ENCODE measurements at regions not wholly inside any gene's neighbourhood (a gene's known extent, or its start where the extent isn't known, plus 50 kb on each side); places are given as distances from the start of the nearest gene placed in this dataset.

GRCh38 chr12:45654002-45654665, 75.4 kb upstream of the ARID2 start:
- H3K4me3 ChIP-seq, result no peak overlapping the region
- intact Hi-C loops (cut with DNase I), result no loop called here
- no peaks in the 10 kb centered on the region for H3K9me3 ChIP-seq
- no peak overlapping the region for H3K9ac ChIP-seq (ENCODE audit: low read depth in 2 of 2, low read length in 2 of 2)
- no peaks in the 10 kb centered on the region for H3K4me1 ChIP-seq
- TF ChIP-seq CTCF (IDR thresholded peaks at IDR 0.05), result no peak
- no peak overlapping the region for H3K27ac ChIP-seq
- no peak for DNase-seq
- no peaks in the 10 kb centered on the region for H3K27me3 ChIP-seq
- H3K36me3 ChIP-seq, result no peaks in the 10 kb centered on the region

GRCh38 chr12:45655186-45655585, 74.3 kb upstream of the ARID2 start:
- no peaks in the 10 kb centered on the region for H3K27me3 ChIP-seq
- no peaks in the 10 kb centered on the region for H3K4me1 ChIP-seq
- intact Hi-C loops (cut with DNase I), result no loop called here
- no peak overlapping the region for H3K9ac ChIP-seq (ENCODE audit: low read depth in 2 of 2, low read length in 2 of 2)
- no peak overlapping the region for H3K27ac ChIP-seq
- DNase-seq, result no peak
- H3K9me3 ChIP-seq, result no peaks in the 10 kb centered on the region
- no peak for TF ChIP-seq CTCF (IDR thresholded peaks at IDR 0.05)
- H3K4me3 ChIP-seq, result no peak overlapping the region
- H3K36me3 ChIP-seq, result no peaks in the 10 kb centered on the region

GRCh38 chr12:45655743-45656142, 73.8 kb upstream of the ARID2 start:
- no peak overlapping the region for H3K9ac ChIP-seq (ENCODE audit: low read depth in 2 of 2, low read length in 2 of 2)
- intact Hi-C loops (cut with DNase I), result no loop called here
- H3K27me3 ChIP-seq, result no peaks in the 10 kb centered on the region
- H3K4me3 ChIP-seq, result no peak overlapping the region
- H3K4me1 ChIP-seq, result no peaks in the 10 kb centered on the region
- H3K27ac ChIP-seq, result no peak overlapping the region
- no peaks in the 10 kb centered on the region for H3K9me3 ChIP-seq
- DNase-seq, result no peak
- no peak for TF ChIP-seq CTCF (IDR thresholded peaks at IDR 0.05)
- H3K36me3 ChIP-seq, result no peaks in the 10 kb centered on the region

- intact Hi-C loops (cut with DNase I), result no loop called here
- Histone ChIP-seq H3K4me1 (no peaks in the 10 kb centered on the region), H3K27me3 (no peaks in the 10 kb centered on the region), H3K36me3 (no peaks in the 10 kb centered on the region), H3K9ac (ENCODE audit: low read depth in 2 of 2, low read length in 2 of 2) (no peak overlapping the region), H3K27ac (no peak overlapping the region), H3K9me3 (no peaks in the 10 kb centered on the region), H3K4me3 (no peak overlapping the region)
- TF ChIP-seq CTCF (IDR thresholded peaks at IDR 0.05), result no peak
- DNase-seq, result no peak
Measured at GRCh38 chr12:45658020-45658419, 71.5 kb upstream of the ARID2 start.

GRCh38 chr12:45660330-45660729, 69.2 kb upstream of the ARID2 start:
- no peak overlapping the region for H3K27ac ChIP-seq
- no peak for TF ChIP-seq CTCF (IDR thresholded peaks at IDR 0.05)
- no peaks in the 10 kb centered on the region for H3K27me3 ChIP-seq
- H3K4me1 ChIP-seq, result no peaks in the 10 kb centered on the region
- intact Hi-C loops (cut with DNase I), result no loop called here
- H3K36me3 ChIP-seq, result no peaks in the 10 kb centered on the region
- no peak for DNase-seq
- no peaks in the 10 kb centered on the region for H3K9me3 ChIP-seq
- H3K4me3 ChIP-seq, result no peak overlapping the region
- H3K9ac ChIP-seq (ENCODE audit: low read depth in 2 of 2, low read length in 2 of 2), result no peak overlapping the region
